ENCODE measurements at regions not wholly inside any gene's neighbourhood (a gene's known extent, or its start where the extent isn't known, plus 50 kb on each side); places are given as distances from the start of the nearest gene placed in this dataset.

DNA sequence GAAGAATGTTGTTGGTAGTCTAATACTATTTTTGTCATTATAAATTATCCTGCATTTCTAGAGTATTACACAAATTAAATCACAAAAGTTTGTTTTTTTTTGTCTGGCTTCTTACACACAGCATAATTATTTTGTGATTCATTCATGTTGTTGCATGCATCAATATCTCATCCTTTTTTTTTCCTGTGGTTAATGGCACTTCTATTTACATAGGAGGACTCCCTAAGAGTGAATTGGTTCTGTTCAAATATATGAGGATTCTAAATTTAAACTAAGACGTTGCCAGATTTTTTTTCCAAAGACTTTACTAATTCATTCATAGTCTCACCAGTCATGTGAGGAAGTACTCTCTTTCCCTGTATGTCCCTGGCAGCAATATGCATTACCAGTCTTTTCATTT lies 303.3 kb downstream of the GPR37 start:
- Histone ChIP-seq H3K27ac (no peak overlapping the region), H3K4me1 (peaks cover 17% of the 10 kb centered on the region; the same call in 2 of the 3 replicates), H3K9me3 (no peaks in the 10 kb centered on the region), H3K4me3 (no peak overlapping the region), H3K4me2 (no peak overlapping the region)
- POLR2A ChIA-PET: no interaction called here
- CTCF ChIA-PET: no interaction called here
- FAIRE-seq (no peak), ATAC-seq (no peak), DNase-seq (ENCODE audit: low read depth in 1 of 2, low spot score in 1 of 2) (no peak)
- WGBS (ENCODE audit: missing lambda C conversion rate): 0% methylated on average over 1 of the region's 1 CpG
- 0 out of 2 replicates have a peak, but pooled peaks have one; percentile 20 for TF ChIP-seq JUNB (IDR thresholded peaks at IDR 0.05)
- TF ChIP-seq, protein P1, sequence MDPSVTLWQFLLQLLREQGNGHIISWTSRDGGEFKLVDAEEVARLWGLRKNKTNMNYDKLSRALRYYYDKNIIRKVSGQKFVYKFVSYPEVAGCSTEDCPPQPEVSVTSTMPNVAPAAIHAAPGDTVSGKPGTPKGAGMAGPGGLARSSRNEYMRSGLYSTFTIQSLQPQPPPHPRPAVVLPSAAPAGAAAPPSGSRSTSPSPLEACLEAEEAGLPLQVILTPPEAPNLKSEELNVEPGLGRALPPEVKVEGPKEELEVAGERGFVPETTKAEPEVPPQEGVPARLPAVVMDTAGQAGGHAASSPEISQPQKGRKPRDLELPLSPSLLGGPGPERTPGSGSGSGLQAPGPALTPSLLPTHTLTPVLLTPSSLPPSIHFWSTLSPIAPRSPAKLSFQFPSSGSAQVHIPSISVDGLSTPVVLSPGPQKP (IDR thresholded peaks at IDR 0.05; ENCODE audit: low read depth, low read length): no peak

DNA sequence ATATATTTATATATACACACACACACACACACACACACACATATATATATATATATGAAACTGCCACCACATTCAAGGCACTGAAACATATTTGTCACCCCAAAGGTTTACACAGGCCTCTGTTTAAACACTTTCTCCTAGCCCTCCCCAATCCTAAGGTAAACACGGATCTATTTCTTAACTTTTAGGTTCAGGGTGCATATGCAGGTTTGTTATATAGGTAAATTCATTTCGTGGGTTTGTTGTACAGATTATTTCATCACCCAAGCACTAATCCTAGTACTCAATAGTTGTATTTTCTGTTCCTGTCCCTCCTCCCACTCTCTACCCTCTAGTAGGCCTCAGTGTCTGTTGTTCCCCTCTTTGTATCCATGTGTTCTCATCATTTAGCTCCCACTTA lies 305.0 kb downstream of the GPR37 start:
- H3K27ac ChIP-seq: no peak overlapping the region
- TF ChIP-seq RNF2 (IDR thresholded peaks at IDR 0.05; ENCODE audit: borderline replicate concordance, low read depth) (no peak), ZNF302 (CRISPR knock-in tag; IDR thresholded peaks at IDR 0.05) (no peak), MAZ (IDR thresholded peaks at IDR 0.05; ENCODE audit: borderline replicate concordance, low read depth, low read length) (no peak), CHD4 (IDR thresholded peaks at IDR 0.05; ENCODE audit: borderline replicate concordance) (no peak), HOXB5 (CRISPR knock-in tag; IDR thresholded peaks at IDR 0.05) (no peak), TP53 (CRISPR knock-in tag; IDR thresholded peaks at IDR 0.05) (no peak), KDM1A (IDR thresholded peaks at IDR 0.05; ENCODE audit: low read depth) (no peak), SMC3 (IDR thresholded peaks at IDR 0.05) (no peak), BHLHE40 (IDR thresholded peaks at IDR 0.05; ENCODE audit: low read depth, low read length) (no peak), KDM5A (IDR thresholded peaks at IDR 0.05) (no peak), RCOR1 (IDR thresholded peaks at IDR 0.05; ENCODE audit: low read depth, low read length) (no peak), CBX2 (IDR thresholded peaks at IDR 0.05; ENCODE audit: borderline replicate concordance, low read depth) (no peak), CHD2 (IDR thresholded peaks at IDR 0.05; ENCODE audit: low read length, partially characterized antibody) (no peak), ZSCAN20 (CRISPR knock-in tag; IDR thresholded peaks at IDR 0.05) (no peak), TFCP2L1 (CRISPR knock-in tag; IDR thresholded peaks at IDR 0.05) (no peak), POLR2AphosphoS2 (conservative IDR thresholded peaks at IDR 0.05; ENCODE audit: low read length) (no peak)
- TF ChIP-seq, protein P2, sequence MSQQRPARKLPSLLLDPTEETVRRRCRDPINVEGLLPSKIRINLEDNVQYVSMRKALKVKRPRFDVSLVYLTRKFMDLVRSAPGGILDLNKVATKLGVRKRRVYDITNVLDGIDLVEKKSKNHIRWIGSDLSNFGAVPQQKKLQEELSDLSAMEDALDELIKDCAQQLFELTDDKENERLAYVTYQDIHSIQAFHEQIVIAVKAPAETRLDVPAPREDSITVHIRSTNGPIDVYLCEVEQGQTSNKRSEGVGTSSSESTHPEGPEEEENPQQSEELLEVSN (IDR thresholded peaks at IDR 0.05; ENCODE audit: borderline replicate concordance, low read depth): no peak
- TF ChIP-seq, protein P3, sequence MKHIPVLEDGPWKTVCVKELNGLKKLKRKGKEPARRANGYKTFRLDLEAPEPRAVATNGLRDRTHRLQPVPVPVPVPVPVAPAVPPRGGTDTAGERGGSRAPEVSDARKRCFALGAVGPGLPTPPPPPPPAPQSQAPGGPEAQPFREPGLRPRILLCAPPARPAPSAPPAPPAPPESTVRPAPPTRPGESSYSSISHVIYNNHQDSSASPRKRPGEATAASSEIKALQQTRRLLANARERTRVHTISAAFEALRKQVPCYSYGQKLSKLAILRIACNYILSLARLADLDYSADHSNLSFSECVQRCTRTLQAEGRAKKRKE (CRISPR knock-in tag; IDR thresholded peaks at IDR 0.05; ENCODE audit: low read depth): no peak
- TF ChIP-seq, protein P4, sequence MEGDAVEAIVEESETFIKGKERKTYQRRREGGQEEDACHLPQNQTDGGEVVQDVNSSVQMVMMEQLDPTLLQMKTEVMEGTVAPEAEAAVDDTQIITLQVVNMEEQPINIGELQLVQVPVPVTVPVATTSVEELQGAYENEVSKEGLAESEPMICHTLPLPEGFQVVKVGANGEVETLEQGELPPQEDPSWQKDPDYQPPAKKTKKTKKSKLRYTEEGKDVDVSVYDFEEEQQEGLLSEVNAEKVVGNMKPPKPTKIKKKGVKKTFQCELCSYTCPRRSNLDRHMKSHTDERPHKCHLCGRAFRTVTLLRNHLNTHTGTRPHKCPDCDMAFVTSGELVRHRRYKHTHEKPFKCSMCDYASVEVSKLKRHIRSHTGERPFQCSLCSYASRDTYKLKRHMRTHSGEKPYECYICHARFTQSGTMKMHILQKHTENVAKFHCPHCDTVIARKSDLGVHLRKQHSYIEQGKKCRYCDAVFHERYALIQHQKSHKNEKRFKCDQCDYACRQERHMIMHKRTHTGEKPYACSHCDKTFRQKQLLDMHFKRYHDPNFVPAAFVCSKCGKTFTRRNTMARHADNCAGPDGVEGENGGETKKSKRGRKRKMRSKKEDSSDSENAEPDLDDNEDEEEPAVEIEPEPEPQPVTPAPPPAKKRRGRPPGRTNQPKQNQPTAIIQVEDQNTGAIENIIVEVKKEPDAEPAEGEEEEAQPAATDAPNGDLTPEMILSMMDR (IDR thresholded peaks at IDR 0.05): no peak
- TF ChIP-seq, protein P5, sequence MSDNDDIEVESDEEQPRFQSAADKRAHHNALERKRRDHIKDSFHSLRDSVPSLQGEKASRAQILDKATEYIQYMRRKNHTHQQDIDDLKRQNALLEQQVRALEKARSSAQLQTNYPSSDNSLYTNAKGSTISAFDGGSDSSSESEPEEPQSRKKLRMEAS (IDR thresholded peaks at IDR 0.05): no peak
- no peaks in the 10 kb centered on the region for H3K9me3 ChIP-seq
- FAIRE-seq (no peak), DNase-seq (ENCODE audit: low read depth in 1 of 2, low spot score in 1 of 2) (no peak), ATAC-seq (no peak)
- H3K4me2 ChIP-seq: no peak overlapping the region
- H3K4me1 ChIP-seq: peaks cover 17% of the 10 kb centered on the region; the same call in 2 of the 3 replicates
- H3K4me3 ChIP-seq: no peak overlapping the region
- ChIA-PET CTCF (interaction anchor here (0.6 kb wide), 1 partner anchor 106 kb away, joined by 4 read pairs; no protein-coding TSS in a partner anchor), POLR2A (no interaction called here)
- WGBS (ENCODE audit: missing lambda C conversion rate): 30% methylated on average over 2 of the region's 2 CpGs

All from A549 (cell line).